HUES48 (cell line): ENCODE measurements at regions not wholly inside any gene's neighbourhood (a gene's known extent, or its start where the extent isn't known, plus 50 kb on each side); places are given as distances from the start of the nearest gene placed in this dataset.

Experiments used
- H3K27ac ChIP-seq: one replicate; pipeline ENCODE4 v1.7.0; 2013; ENCODE audit warnings: low read depth, low read length, inconsistent platforms
- H3K27me3 ChIP-seq: 2 replicates; pipeline ENCODE4 v1.6.1; 2013; ENCODE audit warnings: mild to moderate bottlenecking, low read length; ENCODE audit not compliant: control insufficient read depth, insufficient read depth
- H3K36me3 ChIP-seq: 2 replicates; pipeline ENCODE4 v1.6.1; 2013; ENCODE audit warnings: low read length; ENCODE audit not compliant: control insufficient read depth, insufficient read depth
- H3K4me1 ChIP-seq: 2 replicates; pipeline ENCODE4 v1.6.1; 2013; ENCODE audit warnings: mild to moderate bottlenecking, low read length; ENCODE audit not compliant: control insufficient read depth, insufficient read depth
- H3K4me3 ChIP-seq: 2 replicates; pipeline ENCODE4 v1.5.1; 2013; ENCODE audit warnings: mild to moderate bottlenecking, low read depth, low read length
- H3K9ac ChIP-seq: 2 replicates; pipeline ENCODE4 v1.6.1; 2013; ENCODE audit warnings: mild to moderate bottlenecking, low read depth, low read length, moderate library complexity
- H3K9me3 ChIP-seq: 2 replicates; pipeline ENCODE4 v1.6.1; 2013; ENCODE audit warnings: low read length; ENCODE audit not compliant: control insufficient read depth, insufficient read depth

DNA sequence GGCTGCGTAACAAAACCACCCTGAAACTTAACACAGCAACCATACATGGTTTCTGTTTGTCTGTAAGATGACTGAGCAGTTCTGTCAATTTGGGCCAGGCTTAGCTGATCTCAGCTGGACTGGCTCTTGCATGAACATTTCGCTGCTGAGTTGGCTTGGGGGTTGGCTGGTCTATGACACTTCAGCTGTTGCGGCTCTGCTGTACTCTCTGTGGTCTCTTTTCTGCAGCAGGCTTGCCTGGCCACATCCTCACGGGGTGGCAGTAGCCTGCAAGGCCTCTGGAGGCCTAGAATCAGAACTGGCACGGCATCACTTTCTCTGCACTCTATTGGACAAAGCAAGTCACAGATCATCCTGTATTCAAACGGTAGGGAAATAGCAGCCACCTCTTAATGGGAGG is 216.2 kb downstream of the BCL11B start:
- Histone ChIP-seq H3K9ac (no peak overlapping the region), H3K4me3 (no peak overlapping the region), H3K27ac (no peak overlapping the region), H3K4me1 (no peaks in the 10 kb centered on the region), H3K27me3 (no peaks in the 10 kb centered on the region), H3K9me3 (0 out of 2 replicates have a peak, but pooled peaks cover 2% of the 10 kb centered on the region), H3K36me3 (no peaks in the 10 kb centered on the region)

- Histone ChIP-seq H3K4me3 (no peak overlapping the region), H3K27ac (no peak overlapping the region), H3K9ac (no peak overlapping the region), H3K4me1 (no peaks in the 10 kb centered on the region), H3K27me3 (no peaks in the 10 kb centered on the region), H3K9me3 (no peaks in the 10 kb centered on the region), H3K36me3 (no peaks in the 10 kb centered on the region)
Measured at GRCh38 chr14:99057576-99058083, 214.4 kb downstream of the BCL11B start.

DNA sequence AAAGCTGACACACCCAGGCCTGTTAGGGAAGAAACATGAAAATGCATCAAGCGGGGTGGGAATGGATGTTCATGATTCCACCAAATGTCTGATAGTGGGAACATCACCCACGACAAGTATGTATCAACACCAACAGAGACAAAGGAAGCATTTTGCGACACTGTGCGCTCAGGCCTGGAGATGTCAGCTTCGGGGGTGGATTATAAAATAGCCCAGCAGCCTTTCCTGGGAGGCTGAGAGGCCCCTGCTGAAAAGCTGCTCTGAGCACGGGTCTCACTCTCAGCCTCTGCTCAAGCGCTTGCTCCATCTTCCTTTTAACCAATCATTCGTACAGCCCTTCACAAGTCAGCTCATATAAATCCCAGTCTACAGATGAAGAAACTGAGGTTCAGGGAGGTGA is 213.5 kb downstream of the BCL11B start:
- Histone ChIP-seq H3K27ac (no peak overlapping the region), H3K27me3 (no peaks in the 10 kb centered on the region), H3K9ac (no peak overlapping the region), H3K36me3 (no peaks in the 10 kb centered on the region), H3K4me3 (no peak overlapping the region), H3K9me3 (no peaks in the 10 kb centered on the region), H3K4me1 (no peaks in the 10 kb centered on the region)

GRCh38 chr14:99062216-99062615 is 209.8 kb downstream of the BCL11B start:
- no peak overlapping the region for H3K9ac ChIP-seq
- no peaks in the 10 kb centered on the region for H3K27me3 ChIP-seq
- no peaks in the 10 kb centered on the region for H3K4me1 ChIP-seq
- H3K36me3 ChIP-seq, result no peaks in the 10 kb centered on the region
- no peak overlapping the region for H3K27ac ChIP-seq
- H3K9me3 ChIP-seq, result no peaks in the 10 kb centered on the region
- no peak overlapping the region for H3K4me3 ChIP-seq

DNA sequence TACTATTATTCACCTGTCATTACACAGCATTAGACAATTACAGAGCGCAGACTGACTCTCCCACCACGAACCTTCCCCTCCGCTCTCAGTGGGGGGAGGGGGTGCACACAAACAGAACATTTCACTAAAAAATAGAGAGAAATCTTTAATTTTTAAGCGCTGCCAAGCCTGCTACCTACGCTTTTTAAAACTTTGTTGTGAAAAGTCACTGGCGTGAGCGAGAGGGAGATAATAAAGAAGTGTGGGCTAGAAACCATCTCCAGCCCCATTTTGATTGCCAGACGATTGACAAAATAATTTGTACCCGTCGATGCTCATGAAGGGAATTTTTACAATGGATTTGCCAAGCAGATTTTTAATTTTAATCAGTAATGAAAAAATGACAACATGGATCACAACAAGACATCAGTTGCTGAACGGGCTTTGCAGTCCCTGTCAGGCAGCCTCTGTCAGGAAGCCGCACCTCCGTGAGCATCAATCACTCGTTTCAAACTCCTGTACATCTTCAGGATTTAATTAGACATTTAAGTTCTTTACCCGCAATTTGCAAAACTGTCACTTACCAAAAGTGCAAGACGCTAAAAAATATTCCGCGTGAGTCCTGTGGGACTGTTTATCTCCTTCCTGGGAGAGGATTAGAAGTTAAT is 209.1 kb downstream of the BCL11B start:
- no peaks in the 10 kb centered on the region for H3K36me3 ChIP-seq
- no peak overlapping the region for H3K4me3 ChIP-seq
- no peaks in the 10 kb centered on the region for H3K9me3 ChIP-seq
- no peaks in the 10 kb centered on the region for H3K4me1 ChIP-seq
- no peak overlapping the region for H3K9ac ChIP-seq
- H3K27me3 ChIP-seq, result no peaks in the 10 kb centered on the region
- no peak overlapping the region for H3K27ac ChIP-seq

GRCh38 chr14:99063620-99064225 is 208.3 kb downstream of the BCL11B start:
- H3K36me3 ChIP-seq, result no peaks in the 10 kb centered on the region
- no peaks in the 10 kb centered on the region for H3K27me3 ChIP-seq
- no peak overlapping the region for H3K9ac ChIP-seq
- no peaks in the 10 kb centered on the region for H3K9me3 ChIP-seq
- no peak overlapping the region for H3K4me3 ChIP-seq
- no peaks in the 10 kb centered on the region for H3K4me1 ChIP-seq
- no peak overlapping the region for H3K27ac ChIP-seq

GRCh38 chr14:99064262-99064954 is 207.6 kb downstream of the BCL11B start:
- Histone ChIP-seq H3K4me1 (no peaks in the 10 kb centered on the region), H3K9ac (no peak overlapping the region), H3K9me3 (no peaks in the 10 kb centered on the region), H3K27me3 (no peaks in the 10 kb centered on the region), H3K36me3 (no peaks in the 10 kb centered on the region), H3K4me3 (no peak overlapping the region), H3K27ac (no peak overlapping the region)

DNA sequence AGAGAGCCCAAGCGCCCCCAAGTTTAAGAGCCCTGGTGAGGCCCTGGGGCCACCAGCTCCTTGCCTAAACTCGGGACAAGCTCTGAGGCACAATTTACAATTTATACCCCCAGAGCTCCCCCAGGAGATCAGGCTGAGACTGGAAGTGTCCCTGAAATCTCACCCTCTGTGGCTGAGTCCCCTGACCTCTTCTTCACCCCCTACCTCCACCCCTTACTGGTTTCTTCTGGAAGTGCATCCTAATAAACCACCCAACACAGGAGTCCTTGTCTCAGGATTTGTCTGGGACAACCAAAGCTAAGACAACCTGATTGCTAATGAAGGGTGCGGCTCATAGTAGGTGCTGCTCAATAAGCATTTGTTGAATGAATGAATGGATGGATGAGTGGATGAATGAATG is 206.4 kb downstream of the BCL11B start:
- Histone ChIP-seq H3K9me3 (no peaks in the 10 kb centered on the region), H3K4me1 (no peaks in the 10 kb centered on the region), H3K36me3 (no peaks in the 10 kb centered on the region), H3K4me3 (no peak overlapping the region), H3K9ac (no peak overlapping the region), H3K27me3 (no peaks in the 10 kb centered on the region), H3K27ac (no peak overlapping the region)

GRCh38 chr14:99066378-99066777 is 205.6 kb downstream of the BCL11B start:
- no peak overlapping the region for H3K4me3 ChIP-seq
- H3K9ac ChIP-seq, result no peak overlapping the region
- H3K27me3 ChIP-seq, result no peaks in the 10 kb centered on the region
- H3K27ac ChIP-seq, result no peak overlapping the region
- H3K36me3 ChIP-seq, result no peaks in the 10 kb centered on the region
- H3K9me3 ChIP-seq, result no peaks in the 10 kb centered on the region
- no peaks in the 10 kb centered on the region for H3K4me1 ChIP-seq

DNA sequence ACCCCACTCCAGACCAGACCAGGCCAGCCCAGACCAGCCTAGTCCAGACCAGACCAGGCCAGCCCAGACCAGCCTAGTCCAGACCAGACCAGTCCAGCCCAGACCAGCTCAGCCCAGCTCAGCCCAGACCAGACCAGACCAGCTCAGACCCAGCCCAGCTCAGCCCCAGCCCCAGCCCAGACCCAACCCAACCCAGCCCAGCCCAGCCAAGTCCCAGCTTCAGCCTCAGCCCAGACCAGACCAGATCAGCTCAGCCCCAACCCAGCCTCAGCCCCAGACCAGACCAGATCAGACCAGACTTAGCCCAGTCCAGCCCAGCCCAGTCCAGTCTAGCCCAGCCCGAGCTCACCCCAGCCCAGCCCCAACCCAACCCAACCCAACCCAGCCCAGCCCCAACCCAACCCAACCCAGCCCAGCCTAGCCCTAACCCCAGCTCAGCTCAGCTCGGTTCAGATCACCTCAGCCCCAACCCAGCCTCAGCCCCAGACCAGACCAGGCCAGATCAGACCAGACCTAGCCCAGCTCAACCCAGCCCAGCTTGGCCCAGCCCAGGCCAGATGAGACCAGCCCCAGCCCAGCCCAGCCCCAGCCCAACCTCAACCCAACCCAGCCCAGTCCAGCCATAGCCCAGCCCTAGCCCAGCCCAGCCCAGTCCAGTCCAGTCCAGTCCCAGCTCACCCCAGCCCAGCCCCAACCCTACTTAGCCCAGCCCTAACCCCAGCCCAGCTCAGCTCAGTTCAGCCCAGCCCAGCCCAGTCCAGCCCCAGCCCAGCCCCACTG is 204.7 kb downstream of the BCL11B start:
- Histone ChIP-seq H3K9me3 (no peaks in the 10 kb centered on the region), H3K36me3 (no peaks in the 10 kb centered on the region), H3K27ac (no peak overlapping the region), H3K4me1 (no peaks in the 10 kb centered on the region), H3K4me3 (no peak overlapping the region), H3K9ac (no peak overlapping the region), H3K27me3 (no peaks in the 10 kb centered on the region)
